Femur (tissue), 1 donor: ENCODE measurements at regions not wholly inside any gene's neighbourhood (a gene's known extent, or its start where the extent isn't known, plus 50 kb on each side); places are given as distances from the start of the nearest gene placed in this dataset.

Experiments
- DNase-seq: peaks from one replicate; pipeline ENCODE4 v3.0.0-alpha.2; 2017

- no peak for DNase-seq
These were observed 220.4 kb upstream of the NUDT4 start for GRCh38 chr12:93157279-93157678.

GRCh38 chr12:93158065-93158843 is 219.5 kb upstream of the NUDT4 start:
- no peak for DNase-seq

DNA sequence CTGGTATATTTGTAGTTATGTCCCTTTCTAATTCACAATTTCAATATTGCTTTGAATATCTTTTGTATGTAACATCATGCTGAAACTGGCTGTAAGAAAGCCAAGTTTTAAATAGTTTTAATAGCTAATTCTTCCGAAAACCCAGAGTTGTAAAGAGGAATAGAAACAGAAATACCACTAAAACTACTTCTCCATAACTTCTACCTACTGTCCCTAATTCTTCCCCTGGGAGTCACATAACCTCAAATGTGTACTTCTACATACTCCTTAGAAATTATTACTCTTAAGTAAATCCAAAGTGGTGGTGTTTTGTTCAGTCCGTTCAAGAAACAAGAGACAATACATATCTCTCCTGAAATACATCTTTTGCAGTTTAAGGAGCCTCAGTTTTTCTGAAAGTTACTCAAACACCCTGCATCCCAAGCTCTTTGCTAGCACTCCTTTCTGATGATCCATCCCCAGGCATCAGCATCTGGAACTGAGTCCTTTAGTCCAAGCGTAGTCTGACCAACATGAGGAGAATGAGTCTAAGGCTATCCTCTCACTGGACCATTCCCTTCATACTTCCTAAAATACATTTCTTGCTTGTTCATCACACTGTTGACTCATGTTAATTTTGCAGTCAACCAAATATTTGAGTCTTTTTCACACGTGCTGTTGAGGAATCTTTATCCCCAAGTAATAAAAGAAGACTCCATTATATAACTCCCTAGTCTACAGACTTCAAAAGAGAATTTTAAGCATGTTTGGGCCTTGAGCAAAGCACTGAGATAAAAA is 214.3 kb upstream of the NUDT4 start:
- DNase-seq = no peak

- DNase-seq = no peak
These were observed 213.4 kb upstream of the NUDT4 start for GRCh38 chr12:93164103-93164880.

DNA sequence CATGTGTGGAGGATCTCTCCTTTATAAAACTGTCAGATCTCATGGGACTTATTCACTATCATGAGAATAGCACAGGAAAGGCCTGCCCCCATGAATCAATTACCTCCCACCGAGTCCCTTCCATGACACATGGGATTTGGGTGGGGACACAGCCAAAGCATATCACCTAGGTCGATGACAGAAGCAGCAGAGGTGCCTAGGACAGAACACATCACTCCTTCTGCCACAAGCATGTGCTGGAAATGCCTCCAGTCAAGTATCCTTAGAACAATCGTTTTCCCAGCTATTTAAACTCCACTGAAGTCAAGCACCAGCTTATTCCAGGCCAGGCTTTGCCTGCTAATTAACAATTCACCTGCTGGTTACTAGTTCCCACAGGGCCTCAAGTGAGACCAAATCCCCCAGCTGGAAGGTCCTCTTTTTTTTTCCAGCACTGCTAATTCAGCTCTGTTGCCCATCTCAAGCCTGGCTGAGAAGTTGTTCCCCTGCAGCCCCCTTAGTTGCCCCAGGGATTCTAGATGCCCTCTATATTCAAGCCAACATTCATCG is 212.3 kb upstream of the NUDT4 start:
- no peak for DNase-seq

DNA sequence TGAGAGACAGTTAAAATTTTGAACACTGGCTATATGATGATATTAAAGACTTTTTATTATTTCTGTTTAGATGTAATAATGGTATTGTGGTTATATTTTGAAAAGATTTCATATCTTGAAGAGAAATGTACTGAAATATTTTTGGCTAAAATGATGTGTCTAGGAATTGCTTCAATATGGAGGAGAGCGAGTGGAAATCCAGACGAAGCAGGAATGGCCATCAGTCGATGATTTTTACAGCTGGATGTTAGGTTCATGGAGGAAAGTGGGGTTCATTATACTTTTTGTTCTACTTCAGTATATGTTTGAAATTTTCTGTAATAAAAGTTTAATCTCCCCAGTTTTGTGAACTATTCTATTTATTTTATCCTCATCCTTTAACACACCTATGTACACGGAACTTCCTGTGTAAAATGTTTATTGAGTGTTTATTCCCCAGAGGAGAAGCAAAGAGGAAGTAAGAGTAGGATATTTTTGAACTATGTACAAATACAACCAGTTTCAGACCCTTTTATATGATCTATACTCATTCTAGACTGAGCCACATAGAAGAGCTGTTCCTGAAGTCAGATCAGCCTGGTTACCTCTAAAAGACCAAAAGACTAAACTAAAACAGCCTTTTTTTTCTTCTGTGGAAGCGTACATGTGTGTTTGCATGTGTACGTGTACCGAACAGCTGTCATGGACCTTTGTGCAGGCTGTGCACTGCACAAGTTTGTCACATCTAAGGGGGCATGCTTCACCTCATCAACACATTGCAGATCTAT is 211.0 kb upstream of the NUDT4 start:
- no peak for DNase-seq

GRCh38 chr12:93167331-93167730 is 210.4 kb upstream of the NUDT4 start:
- no peak for DNase-seq

GRCh38 chr12:93167841-93168492 is 209.8 kb upstream of the NUDT4 start:
- DNase-seq = peak; percentile 55

GRCh38 chr12:93168751-93169150 is 209.0 kb upstream of the NUDT4 start:
- DNase-seq = no peak

GRCh38 chr12:93169536-93169935 is 208.2 kb upstream of the NUDT4 start:
- DNase-seq = no peak

- no peak for DNase-seq
These were observed 206.8 kb upstream of the NUDT4 start for GRCh38 chr12:93170928-93171327.

DNA sequence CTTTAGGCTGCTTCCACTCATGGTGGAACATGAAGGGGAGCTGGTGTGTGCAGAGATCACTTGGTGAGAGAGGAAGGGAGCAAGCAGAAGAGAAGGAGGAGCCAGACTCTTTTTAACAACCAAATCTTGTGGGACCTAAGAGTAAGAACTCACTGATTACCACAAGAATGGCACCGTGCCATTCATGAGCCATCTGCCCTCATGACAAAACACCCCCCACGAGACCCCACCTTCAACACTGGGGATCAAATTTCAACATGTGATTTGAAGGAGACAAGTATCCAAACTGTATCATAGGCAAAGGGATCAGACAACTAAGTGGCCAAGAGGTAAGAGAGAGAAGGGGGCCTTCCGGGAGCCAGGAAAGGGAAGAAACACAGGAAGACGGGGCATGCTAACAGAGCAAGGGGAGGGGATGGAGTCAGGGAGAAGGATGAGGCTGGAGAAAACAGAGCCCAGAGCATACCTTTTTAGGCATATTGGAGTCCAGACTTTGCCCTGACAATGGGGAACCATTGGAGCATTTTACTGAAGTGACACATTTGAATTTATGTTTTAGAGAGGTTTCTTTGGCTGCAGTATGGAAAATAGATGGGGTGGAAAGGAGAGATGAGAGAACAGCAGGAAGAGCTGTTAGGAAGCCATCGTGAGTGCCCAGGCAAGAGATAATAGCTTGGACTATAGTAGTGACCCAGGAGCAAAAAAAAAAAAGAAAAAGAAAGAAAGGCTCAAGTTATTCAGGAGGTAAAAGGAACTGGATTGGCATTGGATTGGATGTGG is 204.4 kb upstream of the NUDT4 start:
- no peak for DNase-seq

DNA sequence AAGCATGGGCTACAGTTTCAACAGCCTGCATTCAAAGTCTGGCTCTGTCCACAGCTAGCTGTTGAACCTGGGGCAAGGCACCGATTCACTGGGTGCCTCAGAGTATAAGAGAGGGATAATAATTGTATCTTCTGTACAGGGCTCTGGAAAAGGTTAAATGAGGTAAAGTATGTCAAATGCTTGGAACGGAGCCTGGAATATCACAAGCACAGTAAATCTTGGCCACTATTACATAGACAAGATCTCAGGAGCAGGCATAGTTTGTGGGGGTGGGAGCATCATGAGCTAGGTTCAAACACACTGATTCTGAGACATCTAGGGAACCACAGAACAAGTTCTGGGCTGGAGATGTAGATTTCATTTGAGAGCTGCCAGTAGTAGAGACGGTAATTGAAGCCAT is 203.7 kb upstream of the NUDT4 start:
- DNase-seq = no peak

- no peak for DNase-seq
These were observed 203.3 kb upstream of the NUDT4 start for GRCh38 chr12:93174473-93174872.

- DNase-seq = no peak
These were observed 201.6 kb upstream of the NUDT4 start for GRCh38 chr12:93176165-93176564.

DNA sequence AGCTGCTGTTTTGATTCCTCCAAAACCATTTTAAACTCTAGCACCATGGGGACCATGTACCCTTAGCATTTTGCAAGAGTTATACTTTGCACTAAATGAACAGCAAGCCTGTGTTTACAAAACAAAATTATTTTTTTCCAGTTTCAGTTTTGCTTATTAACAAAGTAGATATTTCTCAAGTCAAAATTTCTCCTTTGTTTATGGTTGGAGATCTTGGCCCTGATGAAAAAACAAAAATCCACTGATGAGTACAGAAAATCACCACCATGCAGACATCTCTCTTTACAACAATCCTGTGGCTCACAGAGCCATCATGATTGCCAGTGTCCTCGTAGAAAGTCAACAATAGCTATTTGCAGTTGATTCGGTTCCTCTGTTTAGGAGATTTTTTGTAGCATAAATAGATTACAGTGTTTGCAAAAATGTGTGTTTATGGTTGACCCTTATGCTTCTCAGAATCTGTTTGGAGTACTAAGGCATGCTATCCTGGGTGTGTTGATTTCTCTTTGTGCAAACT is 201.1 kb upstream of the NUDT4 start:
- no peak for DNase-seq

- DNase-seq = no peak
These were observed 200.2 kb upstream of the NUDT4 start for GRCh38 chr12:93177208-93178153.

- no peak for DNase-seq
These were observed 199.4 kb upstream of the NUDT4 start for GRCh38 chr12:93178154-93178878.

DNA sequence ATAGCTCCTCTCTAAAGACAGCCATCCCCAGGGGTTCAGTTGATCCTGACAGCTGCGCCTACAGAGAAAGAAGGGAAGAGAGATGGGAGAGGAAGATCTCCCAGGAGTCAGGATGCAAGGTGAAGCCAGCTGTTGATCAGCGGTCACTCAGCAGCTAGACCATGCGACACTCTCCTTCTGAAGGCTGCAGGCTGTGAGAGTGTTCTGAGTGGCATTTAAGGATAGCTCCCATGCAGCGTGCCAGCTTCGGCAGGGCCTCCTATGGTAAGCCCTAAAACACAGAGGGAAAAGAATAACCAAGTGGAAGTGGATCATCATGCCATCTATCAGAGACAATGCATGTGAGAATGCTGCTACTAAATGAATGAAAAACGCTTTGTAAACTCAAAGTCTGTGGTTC is 197.9 kb upstream of the NUDT4 start:
- no peak for DNase-seq
